ENCODE measurements at regions not wholly inside any gene's neighbourhood (a gene's known extent, or its start where the extent isn't known, plus 50 kb on each side); places are given as distances from the start of the nearest gene placed in this dataset.

GRCh38 chr5:175388531-175388930 is 55.5 kb downstream of the DRD1 start:
- no peak for DNase-seq

DNA sequence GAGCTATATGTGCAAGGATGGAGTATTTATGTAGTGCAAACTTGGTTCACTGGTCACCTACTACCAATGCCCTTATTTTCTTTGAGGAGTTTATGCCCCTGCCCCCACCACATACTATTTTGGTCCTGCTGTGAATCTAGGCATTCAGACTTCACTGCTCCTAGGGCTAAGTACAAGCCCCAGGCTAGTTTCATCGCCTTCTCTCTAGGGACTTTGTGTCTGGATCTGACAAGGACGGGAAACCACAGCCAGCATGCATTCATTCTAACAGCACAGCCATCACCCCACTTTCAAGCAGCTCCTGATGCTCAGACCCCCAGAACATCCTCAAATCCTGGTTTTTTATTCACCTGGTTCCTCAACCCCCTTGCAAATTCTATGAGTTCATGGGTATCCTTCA is 56.8 kb downstream of the DRD1 start:
- no peak for DNase-seq

DNA sequence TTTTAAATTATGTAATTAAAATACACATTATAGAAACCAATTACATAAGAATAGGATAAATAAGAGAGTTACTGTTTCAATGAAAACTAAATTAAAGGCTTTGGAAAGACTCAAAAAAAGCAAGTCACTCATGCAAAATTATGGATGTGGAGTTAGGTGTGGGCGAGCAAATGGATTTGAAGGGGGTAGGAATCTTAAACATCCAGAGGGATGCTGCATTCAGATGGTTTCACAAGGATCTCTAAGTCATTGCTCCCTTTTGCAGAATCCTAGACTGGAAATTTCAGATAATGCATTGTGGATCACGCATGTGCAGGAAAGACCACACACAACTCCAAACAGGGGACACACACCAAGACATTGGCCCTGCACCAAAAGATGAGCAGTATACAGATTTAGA is 57.5 kb downstream of the DRD1 start:
- no peak for DNase-seq

DNA sequence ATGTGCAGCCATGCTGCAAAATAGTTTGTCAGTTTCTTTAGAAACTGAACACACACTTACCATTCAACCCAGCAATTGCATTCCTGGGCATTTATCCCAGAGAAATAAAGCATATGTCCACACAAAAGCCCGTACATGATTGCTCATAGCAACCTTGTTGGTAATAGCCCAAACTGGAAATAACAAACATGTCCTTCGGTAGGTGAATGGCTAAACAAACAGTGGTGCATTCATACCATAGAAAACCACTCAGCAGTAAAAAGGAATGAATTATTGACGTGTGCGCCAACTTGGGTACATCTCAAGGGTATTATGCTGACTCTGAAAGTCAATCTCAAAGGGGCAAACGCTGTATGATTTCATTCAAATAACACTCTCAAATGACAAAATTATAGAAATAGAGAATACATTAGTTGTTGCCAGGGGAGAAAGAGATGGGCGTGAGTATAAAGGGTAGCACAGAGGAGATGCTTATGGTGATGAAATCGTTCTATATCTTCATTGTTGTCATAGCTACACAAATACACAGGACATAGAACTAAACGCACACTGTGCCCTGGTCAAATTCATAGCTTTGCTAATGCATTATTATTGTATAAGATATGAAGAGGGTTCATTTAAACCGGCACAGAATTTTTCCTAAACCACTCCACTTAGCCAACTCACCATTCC is 58.2 kb downstream of the DRD1 start:
- no peak for DNase-seq

- DNase-seq = no peak
Observed at GRCh38 chr5:175384724-175385552, 59.0 kb downstream of the DRD1 start.

DNA sequence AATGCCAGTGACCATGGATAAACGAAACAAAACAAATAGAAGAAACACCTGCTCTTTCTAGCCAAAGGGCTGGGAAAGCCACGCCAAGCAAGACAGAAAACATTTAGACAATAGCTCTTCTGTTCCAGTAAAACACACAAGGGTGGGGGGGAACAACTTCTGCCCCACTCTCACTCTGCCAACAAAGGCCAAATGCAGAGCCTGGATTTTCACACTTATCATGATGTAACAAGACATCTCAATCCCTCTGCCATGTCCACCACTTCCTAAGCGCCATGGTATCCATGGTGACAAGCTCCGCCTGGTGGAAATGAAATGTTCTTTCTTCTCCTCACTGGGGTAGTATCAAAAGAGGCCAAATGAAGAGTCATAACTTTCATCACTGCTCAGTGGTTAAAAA is 60.6 kb downstream of the DRD1 start:
- DNase-seq = no peak

- no peak for DNase-seq
Observed at GRCh38 chr5:175382171-175382570, 61.8 kb downstream of the DRD1 start.

- no peak for DNase-seq
Observed at GRCh38 chr5:175381130-175381529, 62.9 kb downstream of the DRD1 start.

GRCh38 chr5:175380701-175381100 is 63.3 kb downstream of the DRD1 start:
- DNase-seq = no peak

DNA sequence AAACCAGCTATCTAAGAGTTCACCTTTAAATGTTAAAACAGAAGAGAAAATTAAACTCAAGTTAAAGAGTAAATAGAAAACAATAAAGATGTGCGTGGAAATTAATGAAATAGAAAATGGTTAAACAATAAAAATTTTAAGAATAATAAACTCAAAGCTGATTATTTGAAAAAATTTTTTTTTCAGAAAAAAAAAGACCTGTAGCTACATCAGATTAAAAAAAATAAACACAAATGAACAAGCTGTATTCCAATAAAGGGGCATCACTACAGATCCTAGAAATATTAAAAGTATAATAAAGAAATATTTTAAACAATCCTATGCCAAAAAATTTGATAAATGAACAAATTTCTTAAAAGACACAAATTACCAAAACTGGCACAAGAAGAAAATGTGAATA is 64.1 kb downstream of the DRD1 start:
- DNase-seq = no peak

GRCh38 chr5:175378444-175379028 is 65.4 kb downstream of the DRD1 start:
- DNase-seq = no peak

- DNase-seq = no peak
Observed at GRCh38 chr5:175377816-175378215, 66.2 kb downstream of the DRD1 start.

DNA sequence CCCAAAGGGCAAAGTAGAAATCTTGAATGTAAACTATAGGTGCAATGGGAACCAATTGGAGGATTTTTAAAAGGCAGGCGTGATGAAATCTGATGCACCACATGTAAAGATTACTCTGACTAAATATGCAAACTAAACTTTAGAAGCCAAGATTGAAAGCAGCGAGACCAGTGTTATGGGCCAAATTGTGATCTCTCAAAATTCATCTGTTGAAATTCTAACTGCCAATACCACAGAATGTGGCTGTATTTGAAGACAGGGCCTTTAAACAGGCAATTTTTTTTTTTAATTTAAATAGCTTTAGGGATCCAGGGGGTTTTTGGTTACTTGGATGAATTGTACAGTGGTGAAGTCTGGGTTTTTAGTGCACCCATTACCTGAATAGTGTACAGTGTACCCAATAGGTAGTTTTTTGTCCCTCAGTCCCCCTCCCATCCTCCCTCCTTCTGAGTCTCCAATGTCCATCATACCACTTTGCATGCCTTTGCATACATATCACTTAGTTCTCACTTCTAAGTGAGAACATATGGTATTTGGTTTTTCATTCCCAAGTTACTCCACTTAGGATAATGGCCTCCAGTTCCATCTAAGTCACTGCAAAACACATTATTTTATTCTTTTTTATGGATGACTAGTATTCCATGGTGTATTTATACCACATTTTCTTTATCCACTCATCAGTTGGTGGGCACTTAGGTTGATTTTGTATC is 69.7 kb downstream of the DRD1 start:
- no peak for DNase-seq

- DNase-seq = no peak
Observed at GRCh38 chr5:175365866-175366265, 78.1 kb downstream of the DRD1 start.

DNA sequence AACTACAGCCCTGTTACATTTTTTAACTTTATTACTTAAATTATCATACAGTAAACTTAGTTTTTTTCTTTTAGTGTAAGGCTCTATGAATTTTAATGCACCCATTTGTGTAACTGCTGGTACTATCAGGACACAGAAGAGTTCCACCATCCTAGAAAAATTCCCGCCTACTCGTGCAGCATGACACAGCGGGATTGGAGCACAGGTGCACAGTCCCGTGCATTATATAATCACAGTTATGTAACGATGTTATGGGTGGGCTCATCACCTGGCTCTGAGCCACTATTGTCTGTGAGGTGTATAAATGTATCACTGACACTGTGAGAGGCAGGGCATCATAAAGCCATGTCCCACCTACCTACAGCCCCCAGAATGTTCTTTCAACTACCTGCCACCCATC is 80.7 kb downstream of the DRD1 start:
- DNase-seq = no peak

- DNase-seq = no peak
Observed at GRCh38 chr5:175357995-175358394, 86.0 kb downstream of the DRD1 start.

GRCh38 chr5:175356428-175356827 is 87.6 kb downstream of the DRD1 start:
- no peak for DNase-seq

- DNase-seq = no peak
Observed at GRCh38 chr5:175354964-175355363, 89.0 kb downstream of the DRD1 start.

GRCh38 chr5:175353926-175354325 is 90.1 kb downstream of the DRD1 start:
- no peak for DNase-seq

- no peak for DNase-seq
Observed at GRCh38 chr5:175351897-175352590, 91.9 kb downstream of the DRD1 start.

DNA sequence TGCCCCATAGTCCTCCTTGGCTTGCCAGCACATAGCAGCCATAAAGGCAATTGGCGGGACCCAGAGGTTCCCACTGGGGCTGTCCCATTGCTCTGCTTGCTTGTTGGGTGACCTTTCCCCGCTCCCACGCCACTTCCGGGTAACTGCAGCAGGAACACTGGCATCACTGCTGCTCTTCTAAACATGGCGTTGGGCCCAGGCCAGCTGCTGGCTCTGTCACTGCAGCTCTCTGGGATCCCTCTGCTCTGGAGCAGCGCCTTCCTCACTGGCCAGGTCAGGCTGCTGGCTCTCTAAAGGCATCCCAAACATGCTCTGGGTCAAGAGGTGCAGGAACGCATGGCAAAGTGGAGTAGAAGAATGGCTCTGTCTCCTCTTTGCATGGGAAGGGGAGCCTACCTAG is 92.9 kb downstream of the DRD1 start:
- no peak for DNase-seq

- no peak for DNase-seq
Observed at GRCh38 chr5:175347931-175348330, 96.1 kb downstream of the DRD1 start.

GRCh38 chr5:175347027-175347426 is 97.0 kb downstream of the DRD1 start:
- DNase-seq = no peak

All from amniotic stem cell (primary cell).